ENCODE measurements at regions not wholly inside any gene's neighbourhood (a gene's known extent, or its start where the extent isn't known, plus 50 kb on each side); places are given as distances from the start of the nearest gene placed in this dataset.

- in situ Hi-C loops (cut with HindIII; ENCODE audit: extremely low pct_ligation_motif_present, low pct_unique_long_range_greater_than_20kb) = no loop called here
- no peak for DNase-seq (ENCODE audit: low spot score)
- Histone ChIP-seq H3K4me3 (replicated peaks in 1 of 3; ENCODE audit: insufficient read depth in 1 of 3, low read depth in 2 of 3, low read length in 3 of 3) (no peak overlapping the region), H3K4me1 (ENCODE audit: insufficient read depth, low read length) (peaks cover 13% of the 10 kb centered on the region), H3K27ac (ENCODE audit: extremely low read length, insufficient read depth, low read length) (no peak overlapping the region), H3K36me3 (replicated peaks in 1 of 2; ENCODE audit: control insufficient read depth in 1 of 2, insufficient read depth in 2 of 2, low read length in 2 of 2) (peaks cover 5 to 13% of the 10 kb centered on the region in 2 experiments; a peak in 3 of 5 replicates), H2AFZ (ENCODE audit: low read length) (no peak overlapping the region), H3K9me3 (ENCODE audit: low read length) (peaks cover 9% of the 10 kb centered on the region), H3K9ac (ENCODE audit: insufficient read depth, low read depth, low read length) (no peak overlapping the region), H3K4me2 (ENCODE audit: low read depth, low read length) (no peak overlapping the region), H3K27me3 (ENCODE audit: control insufficient read depth in 1 of 2, insufficient read depth in 2 of 2, low read length in 2 of 2) (no peaks in the 10 kb centered on the region), H4K20me1 (ENCODE audit: insufficient read depth, low read length) (0 out of 2 replicates have a peak, but pooled peaks cover 3% of the 10 kb centered on the region), H3K79me2 (ENCODE audit: insufficient read depth, low read length) (no peaks in the 10 kb centered on the region)
- ChIA-PET CTCF (ENCODE audit: low intra/inter-chr PET ratio, low total read pairs) (no interaction called here), POLR2A (no interaction called here)
- no peak for ATAC-seq
- 96% methylated on average over 27 of the region's 27 CpGs for WGBS (ENCODE audit: low lambda C conversion rate)
- no peak for FAIRE-seq
- no TSS peak for BruUV-seq (replicated peaks)
- intact Hi-C loops (cut with micrococcal nuclease; ENCODE audit: unreplicated experiment) = no loop called here
- TF ChIP-seq SP4 (CRISPR knock-in tag; IDR thresholded peaks at IDR 0.05) (no peak), ZFAT (CRISPR knock-in tag; conservative IDR thresholded peaks at IDR 0.05) (no peak), ZSCAN29 (CRISPR knock-in tag; conservative IDR thresholded peaks at IDR 0.05) (no peak), SOX13 (IDR thresholded peaks at IDR 0.05) (no peak), SOX13 (CRISPR knock-in tag; conservative IDR thresholded peaks at IDR 0.05 in 1 of 2, IDR thresholded peaks at IDR 0.05 in 1 of 2) (no peak), HNRNPUL1 (IDR thresholded peaks at IDR 0.05; ENCODE audit: low read depth, low read length) (no peak), ZNF800 (CRISPR knock-in tag; IDR thresholded peaks at IDR 0.05) (no peak), ZNF777 (CRISPR knock-in tag; IDR thresholded peaks at IDR 0.05) (no peak), ZNF598 (CRISPR knock-in tag; IDR thresholded peaks at IDR 0.05; ENCODE audit: borderline replicate concordance) (no peak), ZNF605 (CRISPR knock-in tag; IDR thresholded peaks at IDR 0.05) (no peak), RELA (CRISPR knock-in tag; IDR thresholded peaks at IDR 0.05) (no peak), FOXC1 (CRISPR knock-in tag; IDR thresholded peaks at IDR 0.05; ENCODE audit: borderline replicate concordance) (no peak), PCBP2 (optimal IDR thresholded peaks at IDR 0.05; ENCODE audit: low read depth, low read length, poor library complexity, severe bottlenecking) (no peak), ZSCAN5A (CRISPR knock-in tag; IDR thresholded peaks at IDR 0.05; ENCODE audit: borderline replicate concordance) (no peak), ZBTB49 (CRISPR knock-in tag; IDR thresholded peaks at IDR 0.05; ENCODE audit: borderline replicate concordance) (no peak)
Observed at GRCh38 chr19:5251096-5252065, 89.2 kb downstream of the PTPRS start.

All from HepG2 (cell line).